Ishikawa (cell line): ENCODE measurements at regions not wholly inside any gene's neighbourhood (a gene's known extent, or its start where the extent isn't known, plus 50 kb on each side); places are given as distances from the start of the nearest gene placed in this dataset.

Experiments used
- CEBPB ChIP-seq: IDR thresholded peaks from 2 replicates; pipeline ENCODE4 v1.6.1; 2012
- CREB1 ChIP-seq: IDR thresholded peaks from 2 replicates; pipeline ENCODE4 v1.6.1; 2012; ENCODE audit warnings: low read depth
- EGR1 ChIP-seq: IDR thresholded peaks from 2 replicates; pipeline ENCODE4 v1.6.1; 2012
- EP300 ChIP-seq: IDR thresholded peaks from 2 replicates; pipeline ENCODE4 v1.6.1; 2012; ENCODE audit warnings: borderline replicate concordance
- FOXM1 ChIP-seq: IDR thresholded peaks from 2 replicates; pipeline ENCODE4 v1.6.1; 2012; ENCODE audit warnings: low read depth, borderline replicate concordance
- MAX ChIP-seq: IDR thresholded peaks from 2 replicates; pipeline ENCODE4 v1.6.1; 2012
- NFIC ChIP-seq: IDR thresholded peaks from 2 replicates; pipeline ENCODE4 v1.6.1; 2012
- RAD21 ChIP-seq: IDR thresholded peaks from 2 replicates; pipeline ENCODE4 v1.6.1; 2012; ENCODE audit warnings: low read depth
- REST ChIP-seq: IDR thresholded peaks from 2 replicates; pipeline ENCODE4 v1.6.1; 2012; ENCODE audit warnings: low read depth, mild to moderate bottlenecking
- TAF1 ChIP-seq: IDR thresholded peaks from 2 replicates; pipeline ENCODE4 v1.6.1; 2012; ENCODE audit warnings: low read depth, mild to moderate bottlenecking
- TCF12 ChIP-seq: IDR thresholded peaks from 2 replicates; pipeline ENCODE4 v1.6.1; 2012; ENCODE audit warnings: low read depth
- TEAD4 ChIP-seq: IDR thresholded peaks from 2 replicates; pipeline ENCODE4 v1.6.1; 2012
- YY1 ChIP-seq: IDR thresholded peaks from 2 replicates; pipeline ENCODE4 v1.6.1; 2012; ENCODE audit warnings: low read depth
- ZBTB7A ChIP-seq: IDR thresholded peaks from 2 replicates; pipeline ENCODE4 v1.6.1; 2012; ENCODE audit warnings: low read depth
- TF ChIP-seq, protein P1 (sequence below): IDR thresholded peaks from 2 replicates; pipeline ENCODE4 v1.6.1; 2012

DNA sequence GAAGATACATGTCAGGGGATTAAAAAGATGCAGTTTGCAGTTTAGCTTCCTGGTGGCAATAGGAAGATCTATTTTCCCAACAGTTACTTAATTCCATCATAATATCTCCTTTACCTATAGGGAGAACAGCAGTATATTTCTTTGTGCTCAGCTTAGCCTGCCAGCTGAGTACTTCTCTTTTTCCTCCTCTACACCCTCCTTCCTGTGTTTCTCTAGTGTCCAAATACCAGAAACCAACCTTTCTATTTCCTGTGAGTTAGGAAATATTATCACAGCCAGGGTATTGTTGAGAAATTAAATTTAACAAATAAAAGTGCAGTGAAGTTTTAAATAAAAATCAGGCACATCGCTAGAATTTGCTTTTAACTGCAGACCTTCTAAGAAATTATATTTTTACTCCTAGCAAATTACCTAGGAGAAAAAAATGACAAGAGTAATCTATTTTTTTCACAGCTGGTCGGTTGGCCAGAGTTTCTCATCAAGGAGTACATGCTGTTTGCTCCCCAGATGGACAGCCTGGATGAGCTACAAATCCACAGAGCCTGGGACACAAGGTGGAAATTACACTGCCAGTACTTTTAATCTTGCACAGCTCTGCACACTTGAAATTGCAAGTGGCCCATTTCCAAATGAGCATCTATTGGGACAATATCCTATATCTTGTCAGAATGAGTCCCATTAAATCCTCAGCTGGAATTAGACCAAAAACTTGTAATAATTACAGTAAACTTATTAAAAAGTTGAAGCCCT lies 185.2 kb upstream of the CFAP20DC start:
- TF ChIP-seq, protein P1, sequence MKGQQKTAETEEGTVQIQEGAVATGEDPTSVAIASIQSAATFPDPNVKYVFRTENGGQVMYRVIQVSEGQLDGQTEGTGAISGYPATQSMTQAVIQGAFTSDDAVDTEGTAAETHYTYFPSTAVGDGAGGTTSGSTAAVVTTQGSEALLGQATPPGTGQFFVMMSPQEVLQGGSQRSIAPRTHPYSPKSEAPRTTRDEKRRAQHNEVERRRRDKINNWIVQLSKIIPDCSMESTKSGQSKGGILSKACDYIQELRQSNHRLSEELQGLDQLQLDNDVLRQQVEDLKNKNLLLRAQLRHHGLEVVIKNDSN = no peak
- TF ChIP-seq TCF12 = no peak
- no peak for TF ChIP-seq YY1
- TF ChIP-seq EP300 = no peak
- TF ChIP-seq NFIC = no peak
- TF ChIP-seq MAX = no peak
- TF ChIP-seq TEAD4 = no peak
- no peak for TF ChIP-seq FOXM1
- no peak for TF ChIP-seq TAF1

- no peak for TF ChIP-seq CEBPB
These were observed 164.0 kb upstream of the CFAP20DC start for GRCh38 chr3:59213860-59214259.

DNA sequence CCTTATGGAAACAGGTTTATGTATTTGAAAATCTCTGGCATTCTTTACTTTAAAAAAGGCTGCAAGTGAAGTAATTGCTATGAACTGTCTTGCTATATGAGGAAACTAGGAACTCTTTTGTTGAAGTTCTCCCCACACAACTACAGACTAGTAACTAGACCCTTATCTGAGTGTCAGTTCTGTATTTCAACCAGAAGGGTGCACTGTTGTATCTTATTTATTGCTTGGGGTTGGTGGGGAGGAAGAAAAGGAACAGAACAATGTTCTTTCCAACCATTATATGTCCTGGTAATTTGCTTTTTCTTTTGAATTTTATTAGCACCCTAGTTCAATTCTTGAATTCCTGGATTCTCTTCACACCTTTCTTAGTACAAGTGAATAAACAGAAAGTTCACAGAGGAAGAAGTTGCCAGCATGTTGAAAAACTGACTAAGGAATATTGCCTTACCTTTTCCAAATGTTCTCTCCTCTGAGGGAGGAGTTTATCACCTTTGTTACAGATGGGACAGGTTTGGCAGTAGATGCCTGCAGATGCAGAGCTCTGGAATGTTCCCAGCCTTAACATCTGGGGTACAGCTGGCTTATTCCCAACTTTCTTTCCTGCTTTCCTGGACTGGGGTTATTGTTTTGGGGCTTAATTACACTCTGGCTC lies 162.4 kb upstream of the CFAP20DC start:
- TF ChIP-seq RAD21 (peak; percentile 73), EP300 (no peak)

- TF ChIP-seq TAF1 (no peak), ZBTB7A (no peak), TEAD4 (no peak)
These were observed 160.4 kb upstream of the CFAP20DC start for GRCh38 chr3:59210260-59210659.

DNA sequence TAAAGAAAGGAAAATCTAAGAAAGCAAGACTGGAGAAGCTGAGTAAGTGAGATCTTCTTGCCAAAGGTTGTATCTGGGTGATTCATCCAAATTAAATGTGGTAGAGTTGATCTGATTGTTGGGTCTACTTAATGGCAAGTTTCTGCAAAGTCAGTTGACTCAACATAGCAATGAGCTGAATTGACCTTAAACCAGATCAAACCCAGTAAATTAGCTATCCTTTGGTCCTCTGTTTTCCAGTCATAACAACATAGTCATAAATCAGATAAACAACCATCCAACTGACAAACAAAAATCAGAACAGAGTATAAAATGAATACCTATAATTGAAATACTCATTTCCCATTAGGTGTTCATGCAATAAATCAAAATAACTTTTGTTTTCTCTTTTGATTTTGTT lies 142.6 kb upstream of the CFAP20DC start:
- TF ChIP-seq CREB1 = no peak
- no peak for TF ChIP-seq TAF1
- TF ChIP-seq CEBPB = no peak

DNA sequence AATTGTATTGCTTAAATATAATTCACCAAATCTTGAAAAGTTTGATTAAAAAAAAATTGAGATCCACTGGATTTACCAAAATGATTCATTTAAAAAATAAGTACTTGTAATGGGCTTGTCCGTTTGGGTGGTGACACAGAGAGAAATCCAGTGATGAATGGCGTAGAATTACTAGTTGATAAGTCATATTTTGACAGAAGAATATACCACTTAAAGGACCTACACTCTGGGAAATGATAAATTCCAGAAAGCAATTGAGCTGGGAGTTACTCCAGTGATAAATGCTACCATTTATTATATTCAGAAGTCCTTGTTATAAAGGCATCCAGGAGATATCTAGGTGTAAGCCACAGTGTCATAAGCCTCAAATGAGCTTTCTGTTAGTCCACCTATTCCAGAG lies 141.8 kb upstream of the CFAP20DC start:
- TF ChIP-seq TCF12 = no peak
- no peak for TF ChIP-seq TEAD4
- TF ChIP-seq REST = no peak
- no peak for TF ChIP-seq TAF1
- no peak for TF ChIP-seq ZBTB7A
- TF ChIP-seq YY1 = no peak
- TF ChIP-seq NFIC = no peak
- TF ChIP-seq CEBPB = no peak
- no peak for TF ChIP-seq RAD21
- TF ChIP-seq EP300 = no peak
- TF ChIP-seq, protein P1 = no peak
- no peak for TF ChIP-seq CREB1
- no peak for TF ChIP-seq MAX
- TF ChIP-seq EGR1 = no peak
- TF ChIP-seq FOXM1 = no peak

DNA sequence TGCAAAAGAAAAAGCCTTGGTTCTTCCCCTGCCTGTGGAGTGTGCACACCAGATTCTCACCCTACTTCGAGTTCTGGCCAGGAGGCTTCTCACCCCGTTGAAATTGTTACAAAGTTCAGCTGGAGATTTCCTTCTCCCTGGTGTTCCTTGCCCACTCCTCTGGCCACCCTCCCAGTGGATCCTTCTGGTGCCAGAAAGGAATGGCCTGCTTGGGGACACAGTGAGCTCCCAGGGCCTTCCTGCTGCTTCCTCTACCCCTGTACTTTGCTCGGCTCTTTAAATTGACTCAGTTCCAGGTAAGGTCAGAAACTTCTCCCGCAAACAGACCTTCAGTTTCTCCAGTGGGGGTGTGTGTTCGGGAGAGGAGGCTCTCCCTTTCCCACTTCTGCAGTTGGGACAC lies 140.1 kb upstream of the CFAP20DC start:
- TF ChIP-seq FOXM1 (no peak), TAF1 (no peak), RAD21 (no peak), ZBTB7A (no peak), EP300 (no peak), CREB1 (no peak), NFIC (no peak), YY1 (no peak), EGR1 (no peak), MAX (no peak), TCF12 (no peak), TEAD4 (no peak), REST (no peak), CEBPB (no peak)
- TF ChIP-seq, protein P1 = no peak
